Breast epithelium (tissue), 4 donors: ENCODE measurements at regions not wholly inside any gene's neighbourhood (a gene's known extent, or its start where the extent isn't known, plus 50 kb on each side); places are given as distances from the start of the nearest gene placed in this dataset.

ENCODE experiments used
- DNase-seq, 2 donors: peaks; one replicate each; pipeline ENCODE4 v3.0.0-alpha.2; 2019; ENCODE audit warnings: low spot score in 2 of 2
- H3K27ac ChIP-seq, 2 donors: fragments of 200-600 bp; sonication (generic) in 1 of 2; one replicate each; pipeline ENCODE4 v1.5.1; 2016 to 2019; ENCODE audit warnings: mild to moderate bottlenecking in 1 of 2
- H3K27me3 ChIP-seq, 2 donors: fragments of 200-600 bp; sonication (generic) in 1 of 2; one replicate each; pipeline versions ENCODE4 v1.5.1 to v1.6.0; 2017 to 2019; ENCODE audit warnings: control low read depth in 1 of 2, mild to moderate bottlenecking in 1 of 2
- H3K36me3 ChIP-seq: fragments of 200-600 bp; one replicate; pipeline ENCODE4 v1.5.1; 2019
- H3K4me1 ChIP-seq, 2 donors: fragments of 200-600 bp; sonication (generic); one replicate each; pipeline ENCODE4 v1.5.1; 2016 to 2019; ENCODE audit warnings: control low read depth in 1 of 2
- H3K4me3 ChIP-seq, 3 donors: fragments of 200-600 bp; sonication (generic); 1 replicate in 2 of 3; 2 replicates in 1 of 3; pipeline ENCODE4 v1.5.1; 2016 to 2019; ENCODE audit warnings: mild to moderate bottlenecking in 3 of 3, moderate library complexity in 2 of 3
- H3K9me3 ChIP-seq, 2 donors: fragments of 200-600 bp; sonication (generic) in 1 of 2; one replicate each; pipeline ENCODE4 v1.5.1; 2016 to 2019; ENCODE audit warnings: control low read depth in 1 of 2
- CTCF ChIP-seq, 3 donors: fragments of 450-650 bp; IDR thresholded peaks; one replicate each; pipeline ENCODE4 v1.5.1; 2016 to 2017; ENCODE audit warnings: antibody characterized with exemption in 3 of 3, mild to moderate bottlenecking in 3 of 3, moderate library complexity in 3 of 3
- POLR2A ChIP-seq: fragments of 450-650 bp; IDR thresholded peaks from one replicate; pipeline ENCODE4 v1.6.1; 2016; ENCODE audit warnings: antibody characterized with exemption, mild to moderate bottlenecking, moderate library complexity
- POLR2AphosphoS5 ChIP-seq, 3 donors: sonication (generic); formaldehyde crosslinking; IDR thresholded peaks; one replicate each; pipeline ENCODE4 v1.6.1; 2017; ENCODE audit warnings: antibody characterized with exemption in 3 of 3
- intact Hi-C: fragments of 100-400 bp; cut with DNase I; formaldehyde crosslinking; loops from one replicate; pipeline ENCODE4 v1.15.1; 2023; ENCODE audit warnings: low total_unique reads

DNA sequence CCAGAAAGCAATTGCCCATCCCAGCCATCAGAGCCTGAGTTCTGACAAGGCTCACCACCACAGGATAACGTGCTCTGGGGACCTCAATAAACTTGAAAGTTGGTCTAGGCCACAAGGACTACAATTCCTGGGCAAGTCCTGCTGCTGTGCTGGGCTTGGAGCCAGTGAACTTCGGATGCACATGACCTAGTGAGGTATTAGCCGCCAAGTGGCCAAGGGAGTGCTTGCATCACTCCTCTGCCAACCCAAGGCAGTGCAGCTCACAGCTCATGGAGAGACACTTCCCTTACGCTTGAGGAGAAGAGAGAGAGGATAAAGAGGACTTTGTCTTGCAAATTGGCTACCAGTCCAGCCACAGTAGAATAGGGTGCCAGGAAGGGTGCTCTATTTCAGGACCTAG lies 219.6 kb downstream of the MBD2 start:
- H3K27me3 ChIP-seq, result no peaks in the 10 kb centered on the region
- intact Hi-C loops, result no loop called here
- H3K9me3 ChIP-seq, result no peaks in the 10 kb centered on the region
- no peak overlapping the region for H3K27ac ChIP-seq
- no peak for DNase-seq
- no peak overlapping the region for H3K4me3 ChIP-seq
- no peaks in the 10 kb centered on the region for H3K4me1 ChIP-seq
- no peaks in the 10 kb centered on the region for H3K36me3 ChIP-seq
- TF ChIP-seq POLR2AphosphoS5 (IDR thresholded peaks at IDR 0.05) (no peak), CTCF (IDR thresholded peaks at IDR 0.05) (no peak), POLR2A (no peak)

GRCh38 chr18:54003195-54003594 lies 221.3 kb downstream of the MBD2 start:
- TF ChIP-seq POLR2A (no peak), POLR2AphosphoS5 (IDR thresholded peaks at IDR 0.05) (no peak), CTCF (IDR thresholded peaks at IDR 0.05) (no peak)
- Histone ChIP-seq H3K4me3 (no peak overlapping the region), H3K27me3 (no peaks in the 10 kb centered on the region), H3K27ac (no peak overlapping the region), H3K4me1 (no peaks in the 10 kb centered on the region), H3K36me3 (no peaks in the 10 kb centered on the region), H3K9me3 (no peaks in the 10 kb centered on the region)
- no peak for DNase-seq
- intact Hi-C loops, result no loop called here

GRCh38 chr18:53997064-53997463 lies 227.4 kb downstream of the MBD2 start:
- Histone ChIP-seq H3K9me3 (no peaks in the 10 kb centered on the region), H3K4me3 (no peak overlapping the region), H3K36me3 (no peaks in the 10 kb centered on the region), H3K4me1 (no peaks in the 10 kb centered on the region), H3K27ac (no peak overlapping the region), H3K27me3 (no peaks in the 10 kb centered on the region)
- intact Hi-C loops, result no loop called here
- TF ChIP-seq POLR2AphosphoS5 (IDR thresholded peaks at IDR 0.05) (no peak), POLR2A (no peak), CTCF (IDR thresholded peaks at IDR 0.05) (no peak)
- no peak for DNase-seq

GRCh38 chr18:53994016-53994415 lies 230.5 kb downstream of the MBD2 start:
- intact Hi-C loops, result no loop called here
- no peak for DNase-seq

GRCh38 chr18:53991805-53992204 lies 232.7 kb downstream of the MBD2 start:
- DNase-seq, result no peak
- Histone ChIP-seq H3K4me3 (no peak overlapping the region), H3K4me1 (no peaks in the 10 kb centered on the region), H3K36me3 (no peaks in the 10 kb centered on the region), H3K27me3 (no peaks in the 10 kb centered on the region), H3K9me3 (no peaks in the 10 kb centered on the region), H3K27ac (no peak overlapping the region)
- no peak for TF ChIP-seq CTCF (IDR thresholded peaks at IDR 0.05)
- intact Hi-C loops, result no loop called here

More at GRCh38 chr18:53994016-53994415, 230.5 kb downstream of the MBD2 start:
- Histone ChIP-seq H3K36me3 (no peaks in the 10 kb centered on the region), H3K27ac (no peak overlapping the region), H3K4me3 (no peak overlapping the region), H3K4me1 (no peaks in the 10 kb centered on the region), H3K27me3 (no peaks in the 10 kb centered on the region), H3K9me3 (no peaks in the 10 kb centered on the region)
- TF ChIP-seq CTCF (IDR thresholded peaks at IDR 0.05) (no peak), POLR2A (no peak), POLR2AphosphoS5 (IDR thresholded peaks at IDR 0.05) (no peak)
